ENCODE measurements at regions not wholly inside any gene's neighbourhood (a gene's known extent, or its start where the extent isn't known, plus 50 kb on each side); places are given as distances from the start of the nearest gene placed in this dataset.

DNA sequence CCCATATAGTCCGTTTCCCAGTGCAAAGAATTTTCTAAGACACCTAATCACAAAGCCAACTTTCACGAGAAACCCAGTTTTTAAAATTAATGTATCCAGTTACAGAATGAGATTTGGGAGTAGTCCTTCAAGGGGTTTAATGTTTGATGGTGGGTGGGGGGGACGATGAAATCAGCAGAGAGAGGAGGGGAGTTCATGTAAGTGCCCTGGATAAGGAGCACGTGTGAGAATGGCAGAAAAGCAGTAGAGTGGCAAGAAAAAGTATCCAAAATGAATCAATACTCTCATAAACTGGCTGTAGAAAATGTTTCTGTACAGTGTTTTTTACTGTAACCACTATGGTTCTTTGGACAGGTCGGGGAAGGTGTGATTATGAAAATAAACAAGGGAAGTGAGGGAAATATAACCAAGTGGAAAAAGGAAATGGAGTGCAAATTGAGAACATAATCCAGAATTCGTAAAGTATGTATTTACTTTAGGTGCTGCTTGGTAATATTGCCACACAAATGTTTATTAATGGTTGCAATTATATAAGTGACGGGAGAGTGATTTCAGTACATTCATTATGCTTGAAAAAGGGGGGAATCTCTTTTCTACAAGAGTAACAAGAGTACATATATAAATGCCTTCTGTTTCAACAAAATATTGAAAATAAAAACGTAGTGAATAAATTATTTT lies 118.7 kb upstream of the RRP15 start:
- TF ChIP-seq, protein P1, sequence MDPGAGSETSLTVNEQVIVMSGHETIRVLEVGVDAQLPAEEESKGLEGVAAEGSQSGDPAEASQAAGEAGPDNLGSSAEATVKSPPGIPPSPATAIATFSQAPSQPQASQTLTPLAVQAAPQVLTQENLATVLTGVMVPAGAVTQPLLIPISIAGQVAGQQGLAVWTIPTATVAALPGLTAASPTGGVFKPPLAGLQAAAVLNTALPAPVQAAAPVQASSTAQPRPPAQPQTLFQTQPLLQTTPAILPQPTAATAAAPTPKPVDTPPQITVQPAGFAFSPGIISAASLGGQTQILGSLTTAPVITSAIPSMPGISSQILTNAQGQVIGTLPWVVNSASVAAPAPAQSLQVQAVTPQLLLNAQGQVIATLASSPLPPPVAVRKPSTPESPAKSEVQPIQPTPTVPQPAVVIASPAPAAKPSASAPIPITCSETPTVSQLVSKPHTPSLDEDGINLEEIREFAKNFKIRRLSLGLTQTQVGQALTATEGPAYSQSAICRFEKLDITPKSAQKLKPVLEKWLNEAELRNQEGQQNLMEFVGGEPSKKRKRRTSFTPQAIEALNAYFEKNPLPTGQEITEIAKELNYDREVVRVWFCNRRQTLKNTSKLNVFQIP (CRISPR knock-in tag; IDR thresholded peaks at IDR 0.05; ENCODE audit: borderline replicate concordance, low read depth), result no peak
- TF ChIP-seq ZFP3 (CRISPR knock-in tag; IDR thresholded peaks at IDR 0.05), result no peak
- TF ChIP-seq ZNF8 (CRISPR knock-in tag; IDR thresholded peaks at IDR 0.05), result no peak
- no peak for TF ChIP-seq ZFP30 (CRISPR knock-in tag; IDR thresholded peaks at IDR 0.05)

All from SK-N-SH treated with all-trans-retinoic acid at 6 μM for 48 hours (cell line).